SK-N-SH (cell line): ENCODE measurements at regions not wholly inside any gene's neighbourhood (a gene's known extent, or its start where the extent isn't known, plus 50 kb on each side); places are given as distances from the start of the nearest gene placed in this dataset.

Source experiments
- CTCF ChIA-PET: fragments of 300-600, 350-600 bp; formaldehyde crosslinking; extraction: SDS; loops from one replicate; lab custom pipeline; 2021; lab: Yijun Ruan, JAX
- POLR2A ChIA-PET: fragments of 350-600 bp; sonication (Branson Sonifier 250); formaldehyde crosslinking; extraction: SDS; loops from one replicate; lab custom pipeline; 2020; ENCODE audit warnings: antibody characterized with exemption, inconsistent platforms; lab: Yijun Ruan, JAX
- DNase-seq: peaks from one replicate; pipeline ENCODE4 v3.0.0; 2012
- H2AFZ ChIP-seq: fragments of 200-600 bp; sonication (generic); 2 replicates; pipeline ENCODE4 v1.8.1; 2016; ENCODE audit warnings: antibody characterized with exemption, mild to moderate bottlenecking, low read depth
- H3F3A ChIP-seq: fragments of 200-600 bp; sonication (generic); replicated peaks from 2 replicates; pipeline ENCODE3; 2016; ENCODE audit warnings: antibody characterized with exemption, mild to moderate bottlenecking; ENCODE audit not compliant: insufficient read depth
- H3K27ac ChIP-seq, 2 experiments: fragments of 200-500 bp in 1 of 2; fragments of 200-600 bp in 1 of 2; sonication (Bioruptor generic) in 1 of 2; sonication (generic), shearing (Covaris generic) in 1 of 2; 2 replicates each; pipeline versions ENCODE4 v1.5.1 to v1.6.1; 2014 to 2016; ENCODE audit warnings: low read depth in 2 of 2, inconsistent platforms in 1 of 2, low read length in 1 of 2, mild to moderate bottlenecking in 1 of 2, mixed read lengths in 1 of 2
- H3K27me3 ChIP-seq: fragments of 200-600 bp; sonication (generic), shearing (Covaris generic); 2 replicates; pipeline ENCODE4 v1.6.1; 2016; ENCODE audit warnings: mixed run types; ENCODE audit not compliant: insufficient read depth
- H3K36me3 ChIP-seq, 2 experiments: fragments of 200-500 bp in 1 of 2; fragments of 200-600 bp in 1 of 2; sonication (Bioruptor generic) in 1 of 2; sonication (generic) in 1 of 2; replicated peaks in 1 of 2; 2 replicates each; pipeline versions ENCODE3 to v1.5.1; 2014 to 2016; ENCODE audit warnings: low read length in 1 of 2, mild to moderate bottlenecking in 1 of 2; ENCODE audit not compliant: insufficient read depth in 2 of 2, control insufficient read depth in 1 of 2
- H3K4me1 ChIP-seq, 2 experiments: fragments of 200-500 bp in 1 of 2; fragments of 200-600 bp in 1 of 2; sonication (Bioruptor generic) in 1 of 2; sonication (generic), shearing (Covaris generic) in 1 of 2; 2 replicates each; pipeline versions ENCODE4 v1.5.1 to v1.6.1; 2014 to 2016; ENCODE audit warnings: low read depth in 1 of 2, low read length in 1 of 2, mixed run types in 1 of 2; ENCODE audit not compliant: insufficient read depth in 2 of 2, control insufficient read depth in 1 of 2
- H3K4me2 ChIP-seq: fragments of 200-600 bp; sonication (generic), shearing (Covaris generic); 2 replicates; pipeline ENCODE4 v1.6.1; 2017; ENCODE audit warnings: mixed run types
- H3K4me3 ChIP-seq, 2 experiments: fragments of 200-500 bp in 1 of 2; fragments of 200-600 bp in 1 of 2; sonication (Bioruptor generic) in 1 of 2; sonication (generic), shearing (Covaris generic) in 1 of 2; 2 replicates each; pipeline versions ENCODE4 v1.5.1 to v1.8.1; 2014 to 2016; ENCODE audit warnings: low read depth in 2 of 2, inconsistent platforms in 1 of 2, low read length in 1 of 2, mild to moderate bottlenecking in 1 of 2, mixed read lengths in 1 of 2, moderate library complexity in 1 of 2
- H3K79me2 ChIP-seq: fragments of 200-600 bp; sonication (generic); 2 replicates; pipeline ENCODE4 v1.8.1; 2017; ENCODE audit warnings: mild to moderate bottlenecking; ENCODE audit not compliant: insufficient read depth
- H3K9ac ChIP-seq: fragments of 200-600 bp; sonication (generic); 2 replicates; pipeline ENCODE4 v1.6.1; 2017; ENCODE audit warnings: mixed run types
- H3K9me2 ChIP-seq: fragments of 200-600 bp; sonication (generic); 2 replicates; pipeline ENCODE4 v1.6.1; 2017; ENCODE audit warnings: mixed run types
- H3K9me3 ChIP-seq: fragments of 200-600 bp; sonication (generic); 2 replicates; pipeline ENCODE4 v1.6.1; 2017; ENCODE audit warnings: mixed run types, mild to moderate bottlenecking, moderate library complexity
- H4K20me1 ChIP-seq: fragments of 200-600 bp; sonication (generic); 2 replicates; pipeline ENCODE4 v1.6.1; 2017; ENCODE audit warnings: mild to moderate bottlenecking, mixed run types; ENCODE audit not compliant: insufficient read depth
- EZH2phosphoT487 ChIP-seq: fragments of 200-600 bp; sonication (generic); IDR thresholded peaks from 2 replicates; pipeline ENCODE4 v1.6.1; 2017; ENCODE audit warnings: low read depth, mixed run types, mild to moderate bottlenecking, antibody characterized with exemption, moderate library complexity, borderline replicate concordance
- GABPA ChIP-seq: IDR thresholded peaks from 2 replicates; pipeline ENCODE4 v1.4.0; 2012; ENCODE audit warnings: low read depth, mild to moderate bottlenecking
- GATA2 ChIP-seq: sonication (generic); formaldehyde crosslinking; IDR thresholded peaks from 2 replicates; pipeline ENCODE4 v1.5.0; 2020; ENCODE audit warnings: mild to moderate bottlenecking, missing genetic modification reagents
- JUND ChIP-seq: IDR thresholded peaks from 2 replicates; pipeline ENCODE4 v1.4.0; 2012
- MXI1 ChIP-seq: IDR thresholded peaks from 2 replicates; pipeline ENCODE4 v1.6.1; 2012; ENCODE audit warnings: mild to moderate bottlenecking, low read depth, low read length, improper control_type of control experiment
- NFIC ChIP-seq: IDR thresholded peaks from 2 replicates; pipeline ENCODE4 v1.4.0; 2012; ENCODE audit warnings: borderline replicate concordance
- NRF1 ChIP-seq: IDR thresholded peaks from 2 replicates; pipeline ENCODE4 v1.6.1; 2012; ENCODE audit warnings: low read depth, mild to moderate bottlenecking, low read length
- RFX5 ChIP-seq: IDR thresholded peaks from 2 replicates; pipeline ENCODE4 v1.6.1; 2012; ENCODE audit warnings: mild to moderate bottlenecking, improper control_type of control experiment, low read length
- SMC3 ChIP-seq: IDR thresholded peaks from 2 replicates; pipeline ENCODE4 v1.6.1; 2012; ENCODE audit warnings: low read depth, low read length, improper control_type of control experiment
- TCF12 ChIP-seq: IDR thresholded peaks from 2 replicates; pipeline ENCODE4 v1.4.0; 2012
- TEAD4 ChIP-seq: IDR thresholded peaks from 2 replicates; pipeline ENCODE4 v1.4.0; 2012; ENCODE audit warnings: mild to moderate bottlenecking, borderline replicate concordance; ENCODE audit not compliant: insufficient read depth
- YY1 ChIP-seq: IDR thresholded peaks from 2 replicates; pipeline ENCODE4 v1.4.0; 2012; ENCODE audit warnings: low read depth, mild to moderate bottlenecking
- WGBS: methylation state at CpG from one replicate; pipeline ENCODE4 v1.1.6; 2017; ENCODE audit warnings: low lambda C conversion rate; 5-methylcytosine and 5-hydroxymethylcytosine counted together
- TF ChIP-seq, protein P1 (sequence below): IDR thresholded peaks from 2 replicates; pipeline ENCODE4; 2012
- TF ChIP-seq, protein P2 (sequence below): IDR thresholded peaks from 2 replicates; pipeline ENCODE4 v1.4.0; 2012; ENCODE audit warnings: low read depth
- TF ChIP-seq, protein P3 (sequence below): IDR thresholded peaks from 2 replicates; pipeline ENCODE4 v1.4.0; 2012; ENCODE audit warnings: low read depth, borderline replicate concordance

DNA sequence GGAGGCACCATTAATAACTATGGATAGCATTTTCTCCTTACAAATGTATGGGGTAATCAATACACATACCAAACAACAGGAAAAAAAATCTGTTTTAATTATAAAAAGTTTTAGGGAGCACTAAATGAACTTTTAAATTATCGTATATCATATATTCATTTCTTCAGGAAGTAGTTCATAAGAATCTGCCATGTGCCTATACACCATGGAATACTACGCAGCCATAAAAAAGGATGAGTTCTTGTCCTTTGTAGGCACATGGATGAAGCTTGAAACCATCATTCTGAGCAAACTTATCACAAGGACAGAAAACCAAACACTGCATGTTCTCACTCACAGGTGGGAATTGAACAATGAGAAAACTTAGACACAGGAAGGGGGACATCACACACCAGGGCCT lies 162.1 kb upstream of the RASA1 start:
- no peaks in the 10 kb centered on the region for H3K9me2 ChIP-seq
- H3K27ac ChIP-seq = no peak overlapping the region
- no peak overlapping the region for H3K4me2 ChIP-seq
- H3K4me3 ChIP-seq = no peak overlapping the region
- TF ChIP-seq GABPA (no peak), NRF1 (no peak), GATA2 (CRISPR knock-in tag) (no peak), EZH2phosphoT487 (no peak), TCF12 (no peak), RFX5 (no peak), TEAD4 (no peak), YY1 (no peak), SMC3 (no peak), JUND (no peak), MXI1 (no peak)
- TF ChIP-seq, protein P1, sequence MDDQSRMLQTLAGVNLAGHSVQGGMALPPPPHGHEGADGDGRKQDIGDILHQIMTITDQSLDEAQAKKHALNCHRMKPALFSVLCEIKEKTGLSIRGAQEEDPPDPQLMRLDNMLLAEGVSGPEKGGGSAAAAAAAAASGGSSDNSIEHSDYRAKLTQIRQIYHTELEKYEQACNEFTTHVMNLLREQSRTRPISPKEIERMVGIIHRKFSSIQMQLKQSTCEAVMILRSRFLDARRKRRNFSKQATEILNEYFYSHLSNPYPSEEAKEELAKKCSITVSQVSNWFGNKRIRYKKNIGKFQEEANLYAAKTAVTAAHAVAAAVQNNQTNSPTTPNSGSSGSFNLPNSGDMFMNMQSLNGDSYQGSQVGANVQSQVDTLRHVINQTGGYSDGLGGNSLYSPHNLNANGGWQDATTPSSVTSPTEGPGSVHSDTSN = no peak
- TF ChIP-seq, protein P2, sequence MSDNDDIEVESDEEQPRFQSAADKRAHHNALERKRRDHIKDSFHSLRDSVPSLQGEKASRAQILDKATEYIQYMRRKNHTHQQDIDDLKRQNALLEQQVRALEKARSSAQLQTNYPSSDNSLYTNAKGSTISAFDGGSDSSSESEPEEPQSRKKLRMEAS = no peak
- TF ChIP-seq, protein P3, sequence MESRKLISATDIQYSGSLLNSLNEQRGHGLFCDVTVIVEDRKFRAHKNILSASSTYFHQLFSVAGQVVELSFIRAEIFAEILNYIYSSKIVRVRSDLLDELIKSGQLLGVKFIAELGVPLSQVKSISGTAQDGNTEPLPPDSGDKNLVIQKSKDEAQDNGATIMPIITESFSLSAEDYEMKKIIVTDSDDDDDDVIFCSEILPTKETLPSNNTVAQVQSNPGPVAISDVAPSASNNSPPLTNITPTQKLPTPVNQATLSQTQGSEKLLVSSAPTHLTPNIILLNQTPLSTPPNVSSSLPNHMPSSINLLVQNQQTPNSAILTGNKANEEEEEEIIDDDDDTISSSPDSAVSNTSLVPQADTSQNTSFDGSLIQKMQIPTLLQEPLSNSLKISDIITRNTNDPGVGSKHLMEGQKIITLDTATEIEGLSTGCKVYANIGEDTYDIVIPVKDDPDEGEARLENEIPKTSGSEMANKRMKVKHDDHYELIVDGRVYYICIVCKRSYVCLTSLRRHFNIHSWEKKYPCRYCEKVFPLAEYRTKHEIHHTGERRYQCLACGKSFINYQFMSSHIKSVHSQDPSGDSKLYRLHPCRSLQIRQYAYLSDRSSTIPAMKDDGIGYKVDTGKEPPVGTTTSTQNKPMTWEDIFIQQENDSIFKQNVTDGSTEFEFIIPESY = no peak
- H2AFZ ChIP-seq = no peak overlapping the region
- H3K79me2 ChIP-seq = no peaks in the 10 kb centered on the region
- no peaks in the 10 kb centered on the region for H4K20me1 ChIP-seq
- H3K9ac ChIP-seq = no peak overlapping the region
- H3K36me3 ChIP-seq = no peaks in the 10 kb centered on the region
- H3K4me1 ChIP-seq = peaks cover 0 to 5% of the 10 kb centered on the region in 2 experiments; a peak in 2 of 4 replicates
- H3K9me3 ChIP-seq = no peaks in the 10 kb centered on the region
- DNase-seq = no peak
- no peaks in the 10 kb centered on the region for H3K27me3 ChIP-seq
- POLR2A ChIA-PET = no interaction called here
- WGBS = 31% methylated on average over 2 of the region's 2 CpGs
- CTCF ChIA-PET = no interaction called here
- no peaks in the 10 kb centered on the region for H3F3A ChIP-seq

DNA sequence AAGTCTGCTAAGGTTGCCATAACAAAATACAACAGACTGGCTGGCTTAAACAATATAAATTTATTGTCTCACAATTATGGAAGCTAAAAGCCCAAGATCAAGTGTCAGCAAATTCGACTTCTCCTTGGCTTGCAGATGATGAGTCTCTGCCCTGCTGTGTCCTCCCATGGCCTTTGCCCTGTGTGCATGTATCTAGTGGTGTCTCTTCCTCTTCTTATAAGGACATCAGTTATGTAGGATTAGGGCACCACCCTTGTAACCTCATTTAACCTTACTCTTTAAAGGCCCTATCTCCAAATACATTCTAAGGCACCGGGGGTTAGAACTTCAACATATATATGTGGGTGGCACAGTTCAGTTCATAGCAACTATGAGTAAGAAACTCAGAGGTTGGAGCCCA lies 157.9 kb upstream of the RASA1 start:
- Histone ChIP-seq H3K27ac (no peak overlapping the region), H3K9ac (no peak overlapping the region), H3F3A (peaks cover 23% of the 10 kb centered on the region), H3K4me3 (no peak overlapping the region), H3K9me3 (no peaks in the 10 kb centered on the region), H3K27me3 (no peaks in the 10 kb centered on the region), H3K9me2 (no peaks in the 10 kb centered on the region), H3K36me3 (no peaks in the 10 kb centered on the region), H4K20me1 (no peaks in the 10 kb centered on the region), H3K4me1 (peaks cover 0 to 18% of the 10 kb centered on the region in 2 experiments; a peak in 1 of 4 replicates), H3K4me2 (no peak overlapping the region), H2AFZ (no peak overlapping the region), H3K79me2 (no peaks in the 10 kb centered on the region)
- TF ChIP-seq NFIC = no peak
- ChIA-PET POLR2A (no interaction called here), CTCF (no interaction called here)
- WGBS = 34% methylated on average over 2 of the region's 2 CpGs
- no peak for DNase-seq
